IPS-18a (cell line): ENCODE measurements at regions not wholly inside any gene's neighbourhood (a gene's known extent, or its start where the extent isn't known, plus 50 kb on each side); places are given as distances from the start of the nearest gene placed in this dataset.

Source experiments
- H3K27ac ChIP-seq: one replicate; pipeline ENCODE4 v1.5.1; 2013; ENCODE audit warnings: low read length
- H3K27me3 ChIP-seq: one replicate; pipeline ENCODE4 v1.6.1; 2013; ENCODE audit warnings: mild to moderate bottlenecking, low read length; ENCODE audit not compliant: control insufficient read depth, insufficient read depth
- H3K36me3 ChIP-seq: one replicate; pipeline ENCODE4 v1.6.1; 2013; ENCODE audit warnings: low read depth, low read length; ENCODE audit not compliant: control insufficient read depth
- H3K4me1 ChIP-seq: one replicate; pipeline ENCODE4 v1.6.1; 2013; ENCODE audit warnings: low read depth, low read length; ENCODE audit not compliant: control insufficient read depth
- H3K4me3 ChIP-seq: one replicate; pipeline ENCODE4 v1.5.1; 2013; ENCODE audit warnings: low read length
- H3K9ac ChIP-seq: one replicate; pipeline ENCODE4 v1.6.1; 2013; ENCODE audit warnings: mild to moderate bottlenecking, low read length, moderate library complexity
- H3K9me3 ChIP-seq: one replicate; pipeline ENCODE4 v1.6.1; 2013; ENCODE audit warnings: low read depth, low read length; ENCODE audit not compliant: control insufficient read depth

GRCh38 chr9:38233796-38234355 is 158.6 kb upstream of the ALDH1B1 start:
- Histone ChIP-seq H3K9me3 (no peaks in the 10 kb centered on the region), H3K27ac (no peak overlapping the region), H3K27me3 (peaks cover 14% of the 10 kb centered on the region), H3K4me3 (no peak overlapping the region), H3K4me1 (peaks cover 8% of the 10 kb centered on the region), H3K9ac (no peak overlapping the region), H3K36me3 (no peaks in the 10 kb centered on the region)

DNA sequence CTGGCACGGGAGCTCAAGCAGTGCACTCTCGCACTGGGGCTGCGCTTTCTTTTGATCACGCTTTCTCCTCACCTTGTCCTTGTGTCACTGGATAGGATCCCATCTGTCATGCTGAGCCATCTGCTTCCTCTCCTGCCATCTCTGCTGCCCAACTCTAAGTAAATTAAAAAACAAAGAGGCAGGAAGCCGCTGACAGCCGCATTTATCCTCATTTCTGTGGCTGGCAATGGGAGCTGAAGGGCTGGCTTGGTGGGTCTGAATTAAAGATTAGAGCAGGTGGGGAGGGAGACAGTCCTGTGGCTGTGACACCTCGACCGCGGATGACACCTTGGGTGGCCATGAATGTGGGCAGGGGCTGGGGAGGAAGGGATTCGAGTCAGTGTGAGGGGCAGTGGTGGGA is 159.2 kb upstream of the ALDH1B1 start:
- Histone ChIP-seq H3K27ac (no peak overlapping the region), H3K9ac (no peak overlapping the region)

GRCh38 chr9:38232895-38233294 is 159.6 kb upstream of the ALDH1B1 start:
- Histone ChIP-seq H3K27me3 (peaks cover 24% of the 10 kb centered on the region), H3K36me3 (no peaks in the 10 kb centered on the region), H3K9me3 (no peaks in the 10 kb centered on the region), H3K4me3 (no peak overlapping the region), H3K9ac (no peak overlapping the region), H3K27ac (no peak overlapping the region), H3K4me1 (peaks cover 13% of the 10 kb centered on the region)

More for the DNA sequence above, 159.2 kb upstream of the ALDH1B1 start:
- H3K9me3 ChIP-seq, result no peaks in the 10 kb centered on the region
- no peak overlapping the region for H3K4me3 ChIP-seq
- H3K36me3 ChIP-seq, result no peaks in the 10 kb centered on the region
- H3K4me1 ChIP-seq, result peaks cover 10% of the 10 kb centered on the region
- H3K27me3 ChIP-seq, result peaks cover 20% of the 10 kb centered on the region

DNA sequence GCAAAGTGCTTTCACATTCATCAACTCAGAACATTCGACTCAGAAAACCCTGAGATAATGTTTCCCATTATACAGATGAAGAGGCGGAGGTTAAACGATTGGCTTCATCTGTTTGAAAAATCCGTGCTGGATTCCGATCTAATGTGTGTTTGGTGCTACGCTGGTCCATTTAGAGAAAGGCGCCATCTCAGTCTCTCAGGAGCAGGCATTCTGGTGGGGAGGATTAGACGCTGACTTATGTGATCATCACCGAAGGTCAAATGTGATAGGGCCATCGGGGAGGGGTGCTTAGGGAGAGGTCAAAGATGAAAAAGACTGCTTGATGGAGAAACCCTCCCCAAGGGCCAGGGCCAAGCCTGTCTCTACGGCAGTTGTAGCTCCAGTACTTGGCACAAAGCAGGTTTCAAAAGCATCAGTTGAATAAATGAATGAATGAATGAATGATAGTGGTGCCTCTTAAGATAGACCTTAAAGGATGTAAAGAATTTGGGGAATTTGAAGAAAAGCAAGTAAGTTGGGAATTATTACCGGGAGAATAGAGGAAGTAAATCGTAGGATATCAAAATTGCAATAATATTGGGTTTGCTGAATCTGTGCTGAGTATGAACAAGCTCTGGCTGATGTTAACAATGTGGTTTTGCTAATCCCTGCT is 160.6 kb upstream of the SHB start:
- no peak overlapping the region for H3K4me3 ChIP-seq
- H3K27me3 ChIP-seq, result peaks cover 44% of the 10 kb centered on the region
- H3K27ac ChIP-seq, result no peak overlapping the region
- H3K4me1 ChIP-seq, result peaks cover 22% of the 10 kb centered on the region
- H3K9me3 ChIP-seq, result no peaks in the 10 kb centered on the region
- no peaks in the 10 kb centered on the region for H3K36me3 ChIP-seq
- H3K9ac ChIP-seq, result no peak overlapping the region

DNA sequence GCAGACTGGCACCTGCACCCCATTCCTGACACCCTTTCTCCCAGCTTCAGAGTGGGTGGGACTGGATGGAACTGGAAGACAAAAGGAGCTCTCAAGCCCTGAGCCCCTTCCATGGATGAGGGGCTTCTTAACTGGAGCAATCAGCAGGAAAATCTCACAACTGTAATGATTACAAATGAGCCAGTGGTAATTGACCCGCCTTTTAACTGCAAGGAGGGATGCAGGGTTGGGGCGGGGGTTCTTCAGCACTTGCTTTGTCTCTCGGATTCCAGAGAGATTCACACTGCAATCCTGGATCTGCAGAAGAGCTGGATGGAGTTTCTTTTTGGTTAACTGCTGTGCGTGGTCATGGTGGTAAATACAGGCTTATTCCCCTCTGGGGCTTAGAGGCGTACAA is 160.1 kb upstream of the SHB start:
- no peaks in the 10 kb centered on the region for H3K9me3 ChIP-seq
- peaks cover 22% of the 10 kb centered on the region for H3K4me1 ChIP-seq
- no peak overlapping the region for H3K27ac ChIP-seq
- H3K27me3 ChIP-seq, result peaks cover 49% of the 10 kb centered on the region
- no peaks in the 10 kb centered on the region for H3K36me3 ChIP-seq
- H3K9ac ChIP-seq, result no peak overlapping the region
- H3K4me3 ChIP-seq, result no peak overlapping the region

GRCh38 chr9:38228331-38229103 is 159.5 kb upstream of the SHB start:
- H3K4me3 ChIP-seq, result no peak overlapping the region
- H3K36me3 ChIP-seq, result no peaks in the 10 kb centered on the region
- H3K27ac ChIP-seq, result no peak overlapping the region
- peaks cover 53% of the 10 kb centered on the region for H3K27me3 ChIP-seq
- H3K9ac ChIP-seq, result no peak overlapping the region
- H3K9me3 ChIP-seq, result no peaks in the 10 kb centered on the region
- H3K4me1 ChIP-seq, result peaks cover 22% of the 10 kb centered on the region

GRCh38 chr9:38227656-38228055 is 158.6 kb upstream of the SHB start:
- no peaks in the 10 kb centered on the region for H3K36me3 ChIP-seq
- H3K27ac ChIP-seq, result no peak overlapping the region
- H3K9ac ChIP-seq, result peak overlapping the region; percentile 46
- peaks cover 57% of the 10 kb centered on the region for H3K27me3 ChIP-seq
- peak overlapping the region; percentile 39 for H3K4me3 ChIP-seq
- peaks cover 22% of the 10 kb centered on the region for H3K4me1 ChIP-seq
- no peaks in the 10 kb centered on the region for H3K9me3 ChIP-seq

DNA sequence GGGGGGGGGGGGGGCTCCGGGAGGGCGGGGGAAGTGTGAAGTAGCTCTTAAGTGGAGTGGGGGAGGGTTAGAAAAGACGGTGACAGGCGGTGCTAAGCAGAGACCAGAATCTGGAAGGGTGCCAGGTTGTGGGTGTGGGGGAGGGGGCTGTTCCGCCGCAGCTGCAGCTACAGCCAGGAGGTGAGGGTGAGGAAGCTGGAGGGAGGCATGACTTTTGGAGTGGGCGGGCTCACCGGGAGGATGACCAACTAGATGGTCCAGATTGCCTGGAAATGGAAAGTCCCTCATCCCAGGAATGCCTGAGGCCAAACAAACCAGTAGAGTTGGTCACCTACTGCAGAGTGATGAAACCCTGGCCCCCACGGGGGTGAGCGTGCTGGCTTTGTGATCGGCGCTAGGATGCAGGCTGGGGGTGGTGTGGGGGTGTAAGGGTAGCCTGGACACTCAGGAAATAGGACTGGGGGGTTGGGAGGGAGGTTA is 158.1 kb upstream of the SHB start:
- Histone ChIP-seq H3K9me3 (no peaks in the 10 kb centered on the region), H3K9ac (peak overlapping the region; percentile 46), H3K4me1 (peaks cover 22% of the 10 kb centered on the region), H3K27ac (no peak overlapping the region), H3K27me3 (peaks cover 57% of the 10 kb centered on the region), H3K36me3 (no peaks in the 10 kb centered on the region), H3K4me3 (peak overlapping the region; percentile 39)

DNA sequence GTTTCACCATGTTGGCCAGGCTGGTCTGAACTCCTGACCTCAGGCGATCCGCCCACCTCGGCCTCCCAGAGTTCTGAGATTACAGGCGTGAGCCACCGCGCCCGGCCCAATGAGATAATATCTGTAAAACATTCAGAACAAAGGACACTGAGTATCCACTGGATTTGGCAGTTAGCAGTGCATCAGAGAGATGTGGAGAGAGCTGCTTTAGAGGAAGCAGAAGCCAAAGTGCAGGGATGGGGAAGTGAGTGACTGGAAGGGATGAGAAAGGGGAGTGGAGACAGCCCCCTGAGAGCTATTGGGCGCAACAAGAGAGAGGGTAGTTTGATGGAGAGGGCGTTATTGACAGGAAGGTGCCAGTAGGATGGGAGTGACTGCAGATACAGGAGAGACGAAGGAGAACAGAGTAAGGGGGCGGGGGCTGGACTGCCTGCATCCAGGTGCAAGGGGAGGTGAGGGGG is 157.5 kb upstream of the SHB start:
- no peaks in the 10 kb centered on the region for H3K36me3 ChIP-seq
- H3K9ac ChIP-seq, result no peak overlapping the region
- H3K27me3 ChIP-seq, result peaks cover 58% of the 10 kb centered on the region
- peaks cover 22% of the 10 kb centered on the region for H3K4me1 ChIP-seq
- H3K4me3 ChIP-seq, result no peak overlapping the region
- H3K9me3 ChIP-seq, result no peaks in the 10 kb centered on the region
- H3K27ac ChIP-seq, result no peak overlapping the region

DNA sequence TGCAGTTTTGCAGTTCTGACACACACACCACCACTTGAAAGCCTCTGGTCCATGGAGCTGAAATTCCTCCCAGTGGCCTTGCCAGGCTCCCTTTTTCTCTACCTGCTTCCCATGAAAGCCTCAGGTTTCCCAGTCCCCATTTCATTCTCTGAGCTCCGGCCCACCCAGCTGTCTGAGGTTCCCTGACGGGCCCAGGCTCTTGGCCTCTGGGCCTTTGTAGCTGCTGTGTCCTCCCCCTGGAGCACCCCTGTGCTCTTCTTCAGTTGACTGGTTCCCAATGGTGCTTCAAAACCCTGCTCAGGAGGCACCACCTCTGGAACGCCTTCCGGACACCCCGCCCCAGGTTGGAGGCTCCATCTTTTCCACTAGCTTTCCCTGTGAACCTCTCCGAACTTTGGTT is 155.9 kb upstream of the SHB start:
- Histone ChIP-seq H3K4me1 (peaks cover 22% of the 10 kb centered on the region), H3K4me3 (no peak overlapping the region), H3K27ac (no peak overlapping the region)

GRCh38 chr9:38216572-38216971 is 147.5 kb upstream of the SHB start:
- Histone ChIP-seq H3K9ac (no peak overlapping the region), H3K36me3 (no peaks in the 10 kb centered on the region), H3K4me1 (peaks cover 11% of the 10 kb centered on the region), H3K9me3 (no peaks in the 10 kb centered on the region), H3K27ac (no peak overlapping the region), H3K27me3 (peaks cover 100% of the 10 kb centered on the region), H3K4me3 (no peak overlapping the region)

More for the DNA sequence above, 155.9 kb upstream of the SHB start:
- Histone ChIP-seq H3K9me3 (no peaks in the 10 kb centered on the region), H3K27me3 (peaks cover 69% of the 10 kb centered on the region), H3K9ac (no peak overlapping the region), H3K36me3 (no peaks in the 10 kb centered on the region)
